Epithelial cell of esophagus (primary cell): ENCODE measurements at regions not wholly inside any gene's neighbourhood (a gene's known extent, or its start where the extent isn't known, plus 50 kb on each side); places are given as distances from the start of the nearest gene placed in this dataset.

Experiments used
- DNase-seq: peaks from one replicate; pipeline ENCODE4 v3.0.0; 2010; ENCODE audit warnings: low read depth
- H3K4me3 ChIP-seq: 2 replicates; pipeline ENCODE4 v1.5.1; 2011; ENCODE audit warnings: mild to moderate bottlenecking, low read length, control low read depth
- TF ChIP-seq, protein P1 (sequence below): IDR thresholded peaks from 2 replicates; pipeline ENCODE4 v1.5.1; 2011; ENCODE audit warnings: low read depth, mild to moderate bottlenecking, low read length, control low read depth, inconsistent platforms; ENCODE audit not compliant: insufficient read depth; ENCODE audit errors: missing control alignments

DNA sequence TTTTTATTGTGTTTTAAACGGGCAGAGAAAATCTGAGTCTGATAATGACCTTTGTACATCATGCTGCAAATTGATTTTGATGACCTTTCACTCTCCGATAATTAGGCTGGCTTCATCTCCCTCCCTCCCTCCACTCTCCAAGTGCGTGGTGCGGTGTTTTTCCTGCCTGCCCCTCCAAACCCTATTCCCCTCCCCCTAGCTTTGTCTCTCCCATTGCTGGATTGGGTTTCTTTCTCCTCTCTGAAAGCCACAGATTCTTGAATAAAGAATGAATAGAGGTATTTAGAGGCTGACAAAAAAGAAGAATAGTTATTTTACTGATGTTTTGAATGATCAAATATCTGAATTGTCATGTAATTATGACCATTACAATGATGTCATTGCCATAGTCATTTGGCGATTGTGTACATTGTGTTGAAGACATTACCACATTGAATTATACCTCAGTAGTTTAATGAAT is 571.1 kb upstream of the ZNF608 start:
- H3K4me3 ChIP-seq: no peak overlapping the region

DNA sequence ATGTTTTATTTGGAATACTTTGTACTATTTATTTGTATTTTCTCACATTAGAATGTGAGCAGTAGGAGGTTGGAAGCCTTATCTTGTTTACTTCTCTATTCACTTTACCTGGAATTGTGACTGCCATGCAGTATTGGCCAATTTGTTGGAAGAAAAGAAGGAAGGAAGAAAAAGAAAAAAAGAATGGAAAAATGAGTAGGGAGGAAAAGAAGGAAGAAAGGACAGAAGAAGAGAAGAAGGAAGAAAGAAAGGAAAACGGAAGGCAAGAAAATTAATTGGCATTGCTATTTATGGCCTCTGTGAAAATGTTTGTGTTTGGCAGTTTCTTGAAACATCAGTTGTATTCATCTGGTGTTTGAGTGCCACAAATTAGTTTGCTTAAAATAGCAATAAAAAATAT is 575.2 kb upstream of the ZNF608 start:
- TF ChIP-seq, protein P1, sequence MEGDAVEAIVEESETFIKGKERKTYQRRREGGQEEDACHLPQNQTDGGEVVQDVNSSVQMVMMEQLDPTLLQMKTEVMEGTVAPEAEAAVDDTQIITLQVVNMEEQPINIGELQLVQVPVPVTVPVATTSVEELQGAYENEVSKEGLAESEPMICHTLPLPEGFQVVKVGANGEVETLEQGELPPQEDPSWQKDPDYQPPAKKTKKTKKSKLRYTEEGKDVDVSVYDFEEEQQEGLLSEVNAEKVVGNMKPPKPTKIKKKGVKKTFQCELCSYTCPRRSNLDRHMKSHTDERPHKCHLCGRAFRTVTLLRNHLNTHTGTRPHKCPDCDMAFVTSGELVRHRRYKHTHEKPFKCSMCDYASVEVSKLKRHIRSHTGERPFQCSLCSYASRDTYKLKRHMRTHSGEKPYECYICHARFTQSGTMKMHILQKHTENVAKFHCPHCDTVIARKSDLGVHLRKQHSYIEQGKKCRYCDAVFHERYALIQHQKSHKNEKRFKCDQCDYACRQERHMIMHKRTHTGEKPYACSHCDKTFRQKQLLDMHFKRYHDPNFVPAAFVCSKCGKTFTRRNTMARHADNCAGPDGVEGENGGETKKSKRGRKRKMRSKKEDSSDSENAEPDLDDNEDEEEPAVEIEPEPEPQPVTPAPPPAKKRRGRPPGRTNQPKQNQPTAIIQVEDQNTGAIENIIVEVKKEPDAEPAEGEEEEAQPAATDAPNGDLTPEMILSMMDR: no peak
- no peak for DNase-seq
- no peak overlapping the region for H3K4me3 ChIP-seq

More for the DNA sequence above, 571.1 kb upstream of the ZNF608 start:
- TF ChIP-seq, protein P1: no peak
- no peak for DNase-seq

GRCh38 chr5:125323613-125324012 is 577.2 kb upstream of the ZNF608 start:
- no peak for DNase-seq
- TF ChIP-seq, protein P1: no peak
- no peak overlapping the region for H3K4me3 ChIP-seq

GRCh38 chr5:125325488-125326149 is 579.2 kb upstream of the ZNF608 start:
- no peak for DNase-seq
- no peak overlapping the region for H3K4me3 ChIP-seq
- TF ChIP-seq, protein P1: no peak

- TF ChIP-seq, protein P1: no peak
- H3K4me3 ChIP-seq: no peak overlapping the region
- DNase-seq: peak; percentile 87
These were observed 579.7 kb upstream of the ZNF608 start for GRCh38 chr5:125326150-125326510.

DNA sequence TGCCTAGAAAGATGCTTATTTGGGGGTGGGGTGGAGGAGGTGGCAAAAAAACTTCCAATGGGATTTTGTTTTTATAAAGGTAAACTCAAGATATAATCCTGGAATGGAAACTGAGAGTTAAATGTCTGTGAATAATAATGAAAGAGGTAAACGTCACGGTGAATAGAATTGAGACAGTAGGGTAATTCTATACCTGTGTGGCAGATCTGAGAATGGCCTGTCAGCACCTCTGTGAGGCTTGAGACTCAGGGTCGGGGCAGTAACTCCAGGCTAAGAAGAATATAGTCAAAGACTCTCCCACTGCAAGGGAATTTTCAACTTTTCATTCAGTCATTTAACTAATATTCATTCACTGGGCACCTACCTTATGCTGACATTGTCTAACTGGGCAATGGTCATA is 581.2 kb upstream of the ZNF608 start:
- TF ChIP-seq, protein P1: no peak
- no peak for DNase-seq
- no peak overlapping the region for H3K4me3 ChIP-seq

GRCh38 chr5:125331987-125332598 is 585.7 kb upstream of the ZNF608 start:
- DNase-seq: no peak
- TF ChIP-seq, protein P1: no peak
- no peak overlapping the region for H3K4me3 ChIP-seq
